GM13977 (cell line): ENCODE measurements at regions not wholly inside any gene's neighbourhood (a gene's known extent, or its start where the extent isn't known, plus 50 kb on each side); places are given as distances from the start of the nearest gene placed in this dataset.

Experiments used
- DNase-seq: peaks from one replicate; pipeline ENCODE4 v3.0.0; 2012; ENCODE audit warnings: low spot score
- CTCF ChIP-seq: IDR thresholded peaks from 2 replicates; pipeline ENCODE4 v1.5.1; 2012; ENCODE audit warnings: mild to moderate bottlenecking, control low read depth; ENCODE audit not compliant: insufficient read depth; ENCODE audit errors: extremely low read depth, missing control alignments
- in situ Hi-C: fragments of 300-500 bp; cut with MboI; formaldehyde crosslinking; loops from one replicate; pipeline ENCODE4 v1.12.0; 2022; ENCODE audit warnings: low sequenced_read_pairs, low pct_unique_long_range_greater_than_20kb, mixed read lengths, inconsistent platforms; ENCODE audit not compliant: unreplicated experiment

- DNase-seq, result no peak
- in situ Hi-C loops, result no loop called here
- TF ChIP-seq CTCF, result no peak
Observed at GRCh38 chr5:61257421-61257820, 74.6 kb upstream of the ZSWIM6 start.

GRCh38 chr5:61261136-61261535 lies 70.9 kb upstream of the ZSWIM6 start:
- TF ChIP-seq CTCF, result no peak
- in situ Hi-C loops, result no loop called here
- DNase-seq, result no peak

- TF ChIP-seq CTCF, result no peak
Observed at GRCh38 chr5:61262080-61262479, 70.0 kb upstream of the ZSWIM6 start.

GRCh38 chr5:61263072-61263471 lies 69.0 kb upstream of the ZSWIM6 start:
- no peak for TF ChIP-seq CTCF
- in situ Hi-C loops, result no loop called here
- DNase-seq, result no peak

More at GRCh38 chr5:61262080-61262479, 70.0 kb upstream of the ZSWIM6 start:
- no peak for DNase-seq
- in situ Hi-C loops, result no loop called here

GRCh38 chr5:61263561-61264272 lies 68.3 kb upstream of the ZSWIM6 start:
- in situ Hi-C loops, result no loop called here
- TF ChIP-seq CTCF, result no peak
- DNase-seq, result no peak

GRCh38 chr5:61264273-61264661 lies 67.8 kb upstream of the ZSWIM6 start:
- DNase-seq, result no peak

More at GRCh38 chr5:61264273-61264661, 67.8 kb upstream of the ZSWIM6 start:
- in situ Hi-C loops, result no loop called here
- no peak for TF ChIP-seq CTCF
